Breast epithelium (tissue), 3 donors: ENCODE measurements at regions not wholly inside any gene's neighbourhood (a gene's known extent, or its start where the extent isn't known, plus 50 kb on each side); places are given as distances from the start of the nearest gene placed in this dataset.
"Not testable (repeated sequence)": the region's sequence is repeated elsewhere in the genome, so short reads cannot be mapped to it uniquely, and the experiment has no call there.

Experiments used
- CTCF ChIP-seq, 3 donors: fragments of 450-650 bp; IDR thresholded peaks; one replicate each; pipeline ENCODE4 v1.5.1; 2016 to 2017; ENCODE audit warnings: antibody characterized with exemption in 3 of 3, mild to moderate bottlenecking in 3 of 3, moderate library complexity in 3 of 3
- POLR2A ChIP-seq: fragments of 450-650 bp; IDR thresholded peaks from one replicate; pipeline ENCODE4 v1.6.1; 2016; ENCODE audit warnings: antibody characterized with exemption, mild to moderate bottlenecking, moderate library complexity
- POLR2AphosphoS5 ChIP-seq, 3 donors: sonication (generic); formaldehyde crosslinking; IDR thresholded peaks; one replicate each; pipeline ENCODE4 v1.6.1; 2017; ENCODE audit warnings: antibody characterized with exemption in 3 of 3

DNA sequence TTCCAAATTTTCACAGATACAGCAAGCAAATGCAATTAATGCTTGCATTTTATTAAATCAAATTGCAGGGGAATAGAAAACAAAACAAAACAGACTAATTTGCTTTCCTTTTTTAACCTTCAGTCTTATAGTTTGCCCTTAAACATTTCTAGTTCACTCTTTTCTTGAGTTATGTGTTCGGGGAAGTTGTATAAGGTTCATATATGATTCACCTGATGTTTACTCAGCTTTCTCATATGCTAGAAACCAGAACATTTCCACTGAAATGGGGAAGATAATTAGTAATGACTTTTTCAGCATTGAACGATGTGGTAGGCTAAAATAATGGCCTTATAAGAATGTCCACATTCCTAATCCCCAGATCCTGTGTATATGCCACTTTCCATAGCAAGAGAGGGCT is 64.6 kb upstream of the NBPF26 start:
- TF ChIP-seq POLR2A; CTCF (IDR thresholded peaks at IDR 0.05); POLR2AphosphoS5 (IDR thresholded peaks at IDR 0.05): not testable (repeated sequence)
